HG02588 (cell line): ENCODE measurements at regions not wholly inside any gene's neighbourhood (a gene's known extent, or its start where the extent isn't known, plus 50 kb on each side); places are given as distances from the start of the nearest gene placed in this dataset.

Experiments
- ATAC-seq: cut with Tn5 transposase; IDR thresholded peaks from one replicate; pipeline ENCODE4 v1.9.1; 2021; ENCODE audit warnings: mild to moderate bottlenecking, moderate library complexity; ENCODE audit not compliant: unreplicated experiment

- no peak for ATAC-seq
Measured at GRCh38 chr10:64468219-64468618, 947.0 kb downstream of the REEP3 start.

DNA sequence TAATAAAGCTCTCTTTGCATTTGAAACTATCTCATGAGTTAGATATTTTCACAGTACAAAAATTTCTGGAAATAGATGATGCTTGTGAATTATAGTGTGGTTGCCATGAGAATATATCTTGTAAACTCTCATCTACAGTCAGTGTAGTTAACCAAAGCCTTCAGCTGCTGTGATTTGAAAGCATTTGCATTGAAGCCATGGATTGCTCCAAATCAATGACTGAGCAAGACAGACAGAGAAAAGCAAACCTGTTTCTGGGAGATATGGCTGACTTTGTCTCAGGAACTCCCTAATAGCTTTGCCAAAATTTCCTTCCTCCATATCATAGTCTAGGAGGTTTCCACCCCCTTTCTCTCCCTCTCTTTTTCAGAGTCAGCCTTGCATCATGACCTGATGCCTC lies 955.3 kb downstream of the REEP3 start:
- ATAC-seq: no peak

GRCh38 chr10:64477791-64478190 lies 956.6 kb downstream of the REEP3 start:
- no peak for ATAC-seq

GRCh38 chr10:64484811-64485330 lies 963.7 kb downstream of the REEP3 start:
- no peak for ATAC-seq

- ATAC-seq: no peak
Measured at GRCh38 chr10:64486149-64486548, 964.9 kb downstream of the REEP3 start.

GRCh38 chr10:64486901-64487300 lies 965.7 kb downstream of the REEP3 start:
- no peak for ATAC-seq

- no peak for ATAC-seq
Measured at GRCh38 chr10:64494901-64495300, 973.7 kb downstream of the REEP3 start.

- no peak for ATAC-seq
Measured at GRCh38 chr10:64497306-64497705, 976.1 kb downstream of the REEP3 start.

GRCh38 chr10:64501807-64502206 lies 980.6 kb downstream of the REEP3 start:
- ATAC-seq: no peak

DNA sequence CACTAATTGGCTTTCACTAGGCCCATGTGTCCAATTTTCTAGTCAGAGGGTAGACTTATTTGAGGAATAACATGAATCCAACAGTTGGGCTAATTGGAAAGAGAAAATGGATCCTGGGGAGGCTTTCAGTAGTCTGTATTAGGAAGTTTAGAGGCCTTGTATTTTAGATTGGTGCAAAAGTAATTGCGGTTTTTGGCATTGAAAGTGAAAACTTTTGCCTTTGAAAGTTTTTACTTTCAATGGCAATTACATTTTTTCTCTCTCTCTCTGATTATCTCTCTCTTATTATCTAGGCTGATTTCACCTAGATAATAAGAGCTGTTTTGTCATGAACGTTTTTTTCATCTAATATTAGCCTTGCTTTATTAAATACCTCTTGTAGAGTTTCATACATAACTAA lies 981.7 kb downstream of the REEP3 start:
- no peak for ATAC-seq

DNA sequence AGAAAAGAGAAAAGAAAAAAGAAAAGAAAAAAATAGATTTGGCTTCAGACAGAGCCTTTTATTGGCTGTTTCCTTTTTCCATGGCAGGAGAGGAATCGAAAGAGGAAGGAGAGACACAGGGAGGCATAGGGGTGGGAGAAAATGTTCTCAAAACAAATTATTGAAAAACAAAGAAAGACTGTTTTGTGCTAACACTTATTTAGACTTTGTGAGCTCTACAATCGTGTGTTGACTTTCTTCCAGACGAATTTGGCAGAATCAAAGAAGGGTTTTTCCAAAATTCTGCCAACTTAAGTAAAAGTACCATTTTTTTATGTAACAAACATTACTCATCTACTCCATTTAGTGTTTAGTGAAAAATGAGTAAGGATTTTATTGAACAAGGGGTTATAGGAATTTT lies 982.2 kb downstream of the REEP3 start:
- ATAC-seq: no peak

- ATAC-seq: no peak
Measured at GRCh38 chr10:64505501-64505900, 984.3 kb downstream of the REEP3 start.

DNA sequence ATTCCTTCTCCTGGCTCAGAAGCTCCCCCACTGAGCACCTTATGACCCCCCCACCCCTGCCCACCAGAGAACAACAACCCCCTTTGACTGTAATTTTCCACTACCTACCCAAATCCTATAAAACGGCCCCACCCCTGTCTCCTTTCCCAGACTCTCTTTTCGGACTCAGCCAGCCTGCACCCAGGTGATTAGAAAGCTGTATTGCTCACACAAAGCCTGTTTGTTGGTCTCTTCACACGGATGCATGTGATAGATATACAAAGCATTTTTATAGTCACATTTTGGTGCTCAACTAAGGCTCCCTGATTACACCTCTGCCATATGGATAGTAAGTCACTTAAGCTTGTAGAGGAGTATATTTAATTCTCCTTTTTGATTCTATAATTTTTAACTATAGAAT lies 985.8 kb downstream of the REEP3 start:
- ATAC-seq: no peak

DNA sequence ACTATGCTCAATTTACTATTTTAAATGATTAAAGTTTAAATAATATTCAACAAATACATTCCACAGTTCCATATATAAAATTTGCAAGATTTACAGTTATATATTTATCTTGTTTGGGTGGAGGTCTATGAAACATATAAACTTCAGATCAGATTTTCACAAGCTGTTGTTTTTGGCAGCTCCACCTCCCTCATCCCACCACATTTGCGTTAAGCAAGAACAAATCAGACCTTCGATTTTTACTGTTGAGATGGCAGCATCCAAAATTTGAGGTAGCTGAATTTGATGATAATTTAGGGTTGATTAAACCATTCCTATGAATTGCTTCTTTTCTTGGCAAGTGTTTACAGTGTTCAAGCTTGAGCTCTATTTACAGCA lies 986.4 kb downstream of the REEP3 start:
- no peak for ATAC-seq

- no peak for ATAC-seq
Measured at GRCh38 chr10:64508029-64508661, 986.9 kb downstream of the REEP3 start.

DNA sequence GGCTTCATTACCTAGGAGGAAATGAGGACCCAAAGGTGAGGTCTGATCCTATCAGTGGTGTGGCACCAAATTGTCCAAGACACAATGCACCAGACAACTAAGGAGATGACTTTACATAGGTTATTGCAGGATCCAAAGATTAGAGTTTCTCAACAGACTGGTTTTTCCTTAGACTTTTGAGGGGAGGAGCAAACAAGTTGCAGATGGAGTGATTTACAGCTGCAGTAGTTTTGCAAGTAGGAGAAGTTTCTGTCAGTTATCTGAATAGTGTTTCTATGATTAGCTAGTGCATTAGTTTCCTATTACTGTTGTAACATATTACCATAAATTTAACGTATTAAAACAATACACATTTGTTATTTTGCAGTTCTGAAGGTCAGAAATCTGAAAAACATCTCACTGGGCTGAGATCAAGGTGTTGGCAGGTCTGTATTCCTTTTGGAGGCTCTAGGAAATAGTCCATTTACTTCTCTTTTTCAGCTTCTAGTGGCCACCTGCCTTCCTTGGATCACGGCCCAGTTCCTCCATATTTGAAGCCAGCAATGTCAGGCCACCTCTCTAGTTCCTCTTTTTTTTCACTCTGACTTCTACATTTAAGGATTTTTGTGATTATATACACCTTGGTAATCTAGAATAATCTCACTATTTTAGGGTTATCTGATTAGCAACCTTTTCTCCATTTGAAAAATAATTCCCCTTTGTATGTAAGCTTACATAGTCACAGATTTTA lies 994.9 kb downstream of the REEP3 start:
- no peak for ATAC-seq

- no peak for ATAC-seq
Measured at GRCh38 chr10:64518456-64518855, 997.3 kb downstream of the REEP3 start.

GRCh38 chr10:64519427-64519826 lies 998.2 kb downstream of the REEP3 start:
- ATAC-seq: no peak

- ATAC-seq: no peak
Measured at GRCh38 chr10:64519831-64520230, 998.6 kb downstream of the REEP3 start.

GRCh38 chr10:64523065-64523759 lies 1002.0 kb downstream of the REEP3 start:
- no peak for ATAC-seq

DNA sequence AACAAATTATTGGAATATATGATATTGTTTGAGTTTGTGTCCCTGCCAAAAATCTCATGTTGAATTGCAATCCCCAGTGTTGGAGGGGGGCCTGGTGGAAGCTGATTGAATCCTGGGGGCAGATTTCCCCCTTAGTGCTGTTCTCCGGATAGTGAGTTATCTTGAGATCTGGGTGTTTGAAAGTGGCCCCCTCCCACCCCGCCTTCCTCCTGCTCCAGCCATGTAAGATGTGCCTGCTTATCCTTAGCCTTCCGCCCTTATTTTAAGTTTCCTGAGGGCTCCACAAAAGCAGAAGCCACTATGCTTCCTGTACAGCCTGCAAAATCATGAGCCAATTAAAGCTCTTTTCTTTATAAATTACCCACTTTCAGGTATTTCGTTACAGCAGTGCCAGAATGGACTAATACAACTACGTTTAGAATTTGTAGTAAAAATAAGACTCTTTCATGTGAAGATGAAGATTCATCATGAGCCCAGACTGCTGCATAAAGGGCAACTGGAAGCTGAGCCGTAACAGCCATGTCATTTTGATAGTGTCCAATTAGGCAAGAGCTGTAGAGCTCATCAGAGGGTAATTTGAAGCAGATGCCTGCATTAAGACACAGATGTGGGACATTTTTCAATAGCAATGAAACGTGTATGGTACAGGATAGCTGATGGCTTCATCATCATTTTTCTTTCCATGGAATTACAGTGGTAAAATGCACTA lies 1007.2 kb downstream of the REEP3 start:
- no peak for ATAC-seq
